DND-41 (cell line): ENCODE measurements at regions not wholly inside any gene's neighbourhood (a gene's known extent, or its start where the extent isn't known, plus 50 kb on each side); places are given as distances from the start of the nearest gene placed in this dataset.

Experiments used
- EZH2 ChIP-seq: IDR thresholded peaks from 3 replicates; pipeline ENCODE4 v1.6.1; 2012; ENCODE audit warnings: borderline replicate concordance, low read depth, mild to moderate bottlenecking, moderate library complexity, low read length, inconsistent platforms; ENCODE audit not compliant: severe bottlenecking
- TF ChIP-seq, protein P1 (sequence below): IDR thresholded peaks from 2 replicates; pipeline ENCODE4 v1.5.1; 2012; ENCODE audit warnings: borderline replicate concordance, low read length, moderate library complexity, mild to moderate bottlenecking; ENCODE audit not compliant: poor library complexity, severe bottlenecking; ENCODE audit errors: extremely low read depth

- TF ChIP-seq, protein P1, sequence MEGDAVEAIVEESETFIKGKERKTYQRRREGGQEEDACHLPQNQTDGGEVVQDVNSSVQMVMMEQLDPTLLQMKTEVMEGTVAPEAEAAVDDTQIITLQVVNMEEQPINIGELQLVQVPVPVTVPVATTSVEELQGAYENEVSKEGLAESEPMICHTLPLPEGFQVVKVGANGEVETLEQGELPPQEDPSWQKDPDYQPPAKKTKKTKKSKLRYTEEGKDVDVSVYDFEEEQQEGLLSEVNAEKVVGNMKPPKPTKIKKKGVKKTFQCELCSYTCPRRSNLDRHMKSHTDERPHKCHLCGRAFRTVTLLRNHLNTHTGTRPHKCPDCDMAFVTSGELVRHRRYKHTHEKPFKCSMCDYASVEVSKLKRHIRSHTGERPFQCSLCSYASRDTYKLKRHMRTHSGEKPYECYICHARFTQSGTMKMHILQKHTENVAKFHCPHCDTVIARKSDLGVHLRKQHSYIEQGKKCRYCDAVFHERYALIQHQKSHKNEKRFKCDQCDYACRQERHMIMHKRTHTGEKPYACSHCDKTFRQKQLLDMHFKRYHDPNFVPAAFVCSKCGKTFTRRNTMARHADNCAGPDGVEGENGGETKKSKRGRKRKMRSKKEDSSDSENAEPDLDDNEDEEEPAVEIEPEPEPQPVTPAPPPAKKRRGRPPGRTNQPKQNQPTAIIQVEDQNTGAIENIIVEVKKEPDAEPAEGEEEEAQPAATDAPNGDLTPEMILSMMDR: no peak
- TF ChIP-seq EZH2: no peak
Observed at GRCh38 chr13:111664696-111665095, 344.3 kb downstream of the TEX29 start.
